ENCODE measurements at regions not wholly inside any gene's neighbourhood (a gene's known extent, or its start where the extent isn't known, plus 50 kb on each side); places are given as distances from the start of the nearest gene placed in this dataset.

DNA sequence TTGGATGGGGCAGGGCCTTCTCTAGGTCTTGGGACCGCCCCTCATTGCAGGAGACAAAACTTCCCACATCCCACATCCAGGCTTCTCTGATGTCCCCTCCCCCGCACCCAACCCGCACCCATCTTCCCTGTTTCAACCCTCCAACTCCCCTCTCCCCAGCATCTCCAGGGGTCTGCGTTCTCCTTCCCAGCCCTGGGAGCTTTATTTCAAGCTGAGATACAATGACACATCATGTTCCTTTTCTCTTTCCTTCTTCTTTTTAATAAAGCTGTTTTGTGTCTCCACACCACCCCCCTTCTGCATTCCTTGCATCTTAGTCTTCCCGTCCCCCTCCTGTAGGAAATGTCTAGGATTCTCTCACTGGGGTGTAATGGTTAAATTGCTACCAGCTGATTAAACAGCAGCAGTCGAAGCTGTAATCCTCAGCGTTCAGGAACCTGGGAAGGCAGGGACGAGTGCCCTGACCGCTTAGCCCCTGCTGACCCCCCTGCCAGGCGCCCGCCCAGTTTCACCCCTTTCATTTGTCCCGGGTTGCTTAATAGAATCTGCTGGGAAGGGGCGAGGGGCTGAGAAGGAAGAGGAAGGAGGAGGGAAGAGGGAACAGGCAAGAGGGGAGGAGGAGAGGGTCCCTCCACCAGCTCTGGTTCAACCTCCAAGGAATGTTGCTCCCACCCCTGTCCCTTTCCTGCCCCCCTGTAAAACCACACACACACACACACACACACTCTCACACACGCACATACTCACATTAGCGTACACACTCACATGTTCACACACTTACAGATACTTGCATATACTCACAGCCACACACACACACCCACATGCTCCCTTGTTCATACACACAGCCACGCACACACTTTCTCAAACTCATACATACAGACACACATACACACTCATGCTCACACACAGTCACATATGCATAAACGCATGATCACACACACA, 104.5 kb upstream of the MED13L start:
- no peak for DNase-seq (ENCODE audit: low read depth in 2 of 2)

DNA sequence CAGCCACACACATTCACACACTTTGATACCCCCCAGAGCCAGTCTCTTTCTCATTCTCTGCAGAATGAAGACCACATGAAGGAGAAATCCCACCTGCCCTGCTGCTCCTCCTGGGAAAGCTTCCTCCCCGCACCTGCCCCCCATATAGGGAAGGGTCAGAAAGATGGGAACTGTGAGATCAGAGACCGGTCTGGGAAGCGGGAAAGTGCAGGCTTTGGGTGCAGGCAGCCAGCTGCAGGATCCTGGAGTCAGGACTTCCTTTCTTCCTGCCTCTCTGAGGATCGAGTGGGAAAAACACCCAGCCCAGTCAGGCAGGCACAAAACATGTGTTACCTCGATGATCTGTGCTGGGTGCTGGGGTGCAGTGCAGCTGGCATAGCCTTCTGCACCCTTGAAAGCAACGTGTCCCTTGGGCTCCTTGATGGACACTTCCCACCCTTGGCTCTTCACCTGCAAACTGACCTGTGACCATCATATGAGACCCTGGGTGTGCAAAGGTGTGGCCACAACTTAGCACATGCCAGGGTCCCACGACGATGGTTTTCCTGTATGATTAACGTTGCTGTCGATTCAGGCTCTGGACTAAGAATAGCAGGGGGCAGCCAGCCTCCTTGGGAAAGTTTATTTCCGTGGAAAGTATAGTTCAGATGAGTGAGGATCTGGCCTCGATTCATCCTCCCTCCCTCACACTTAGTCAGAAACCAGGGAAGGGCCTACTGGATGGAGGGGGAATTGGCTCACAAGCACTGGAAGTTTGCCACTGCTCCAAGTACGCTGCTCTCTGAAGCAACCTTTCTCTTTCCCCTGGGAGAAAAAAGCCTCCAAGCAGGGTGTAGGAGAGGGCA, 105.4 kb upstream of the MED13L start:
- DNase-seq (ENCODE audit: low read depth in 2 of 2): no peak

DNA sequence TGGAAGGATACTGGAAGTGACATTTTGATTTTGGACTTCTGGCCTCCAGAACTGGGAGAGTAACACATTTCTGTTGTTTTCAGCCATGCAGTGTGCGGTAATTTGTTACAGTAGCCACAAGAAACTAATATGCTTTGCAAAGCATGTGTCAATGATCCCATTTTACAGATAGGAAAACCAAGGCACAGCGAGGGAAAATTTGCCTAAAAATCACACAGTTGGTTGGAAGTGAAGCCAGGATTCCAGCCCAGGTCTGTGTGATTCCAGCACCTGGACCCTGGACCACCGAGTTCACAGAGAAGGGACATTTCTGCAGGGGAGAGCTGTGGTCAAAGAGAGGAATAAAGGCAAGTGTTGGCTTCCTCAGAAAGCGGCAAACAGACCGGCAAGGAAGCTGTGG, 106.7 kb upstream of the MED13L start:
- no peak for DNase-seq (ENCODE audit: low read depth in 2 of 2)

GRCh38 chr12:116384691-116385485, 107.4 kb upstream of the MED13L start:
- no peak for DNase-seq (ENCODE audit: low read depth in 2 of 2)

GRCh38 chr12:116385486-116386217, 108.2 kb upstream of the MED13L start:
- no peak for DNase-seq (ENCODE audit: low read depth in 2 of 2)

GRCh38 chr12:116389326-116389725, 111.8 kb upstream of the MED13L start:
- DNase-seq (ENCODE audit: low read depth in 2 of 2): no peak

DNA sequence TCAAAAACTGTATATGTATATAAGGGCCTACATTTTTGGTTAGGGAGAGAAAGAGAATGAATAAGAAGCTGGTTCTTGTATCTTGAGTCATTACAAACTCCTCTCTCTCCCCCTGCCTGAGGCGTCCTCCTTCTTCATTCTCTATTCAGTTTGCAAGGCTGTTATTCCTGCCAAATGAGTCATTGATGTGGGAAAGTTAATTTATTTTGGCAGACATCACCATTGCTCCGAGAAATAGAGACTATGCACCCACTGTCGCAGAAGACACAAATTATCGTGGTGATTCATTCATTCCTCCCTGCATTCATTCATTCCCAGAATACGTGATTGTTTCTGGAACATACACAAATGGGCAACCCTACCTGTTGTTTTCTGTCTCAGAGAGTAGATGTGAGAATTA, 112.5 kb upstream of the MED13L start:
- no peak for DNase-seq (ENCODE audit: low read depth in 2 of 2)

DNA sequence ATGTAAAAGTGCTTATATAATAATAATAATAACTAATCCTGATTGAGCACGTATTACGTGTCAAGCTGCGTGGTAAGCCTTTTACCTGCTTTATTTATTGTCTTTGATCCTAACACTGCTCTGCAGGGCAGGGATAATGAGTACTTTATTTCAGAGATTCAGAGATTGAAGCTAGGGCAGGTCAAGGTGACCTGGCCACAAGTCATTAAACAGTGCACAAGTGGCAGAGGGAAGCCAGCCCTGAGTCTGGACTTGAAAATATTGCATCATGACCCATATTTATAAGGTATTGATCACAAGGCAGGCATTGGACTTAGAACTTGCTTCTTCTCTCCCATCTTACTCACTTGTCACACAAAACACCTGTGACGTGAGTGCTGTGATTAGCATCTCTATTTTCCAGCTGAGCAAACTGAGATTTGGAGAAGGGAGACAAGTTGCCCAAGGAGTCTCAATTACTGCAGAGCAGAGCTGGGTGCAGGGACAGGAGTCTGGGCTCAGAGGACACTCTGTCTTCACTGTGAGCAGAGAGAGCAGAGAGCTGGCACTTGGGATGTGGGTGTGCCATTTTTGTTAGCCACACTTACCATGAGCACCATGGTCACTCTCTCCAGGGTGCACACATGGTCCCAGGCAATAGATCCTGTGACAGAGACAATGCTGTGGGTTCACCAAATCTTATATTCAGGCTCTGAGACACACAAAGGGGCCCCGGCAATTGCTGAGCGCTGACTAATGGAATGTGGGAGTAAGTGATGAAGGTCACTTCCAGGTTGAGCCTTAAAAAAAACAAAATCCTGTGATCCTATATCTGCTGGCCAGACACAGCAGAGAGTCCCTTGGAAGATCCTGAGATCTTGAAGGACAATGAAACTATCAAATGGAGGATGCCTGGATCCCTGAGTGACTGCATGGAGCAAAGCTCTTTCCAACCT, 113.2 kb upstream of the MED13L start:
- DNase-seq (ENCODE audit: low read depth in 2 of 2): no peak

GRCh38 chr12:116391501-116391900, 114.0 kb upstream of the MED13L start:
- DNase-seq (ENCODE audit: low read depth in 2 of 2): no peak

DNA sequence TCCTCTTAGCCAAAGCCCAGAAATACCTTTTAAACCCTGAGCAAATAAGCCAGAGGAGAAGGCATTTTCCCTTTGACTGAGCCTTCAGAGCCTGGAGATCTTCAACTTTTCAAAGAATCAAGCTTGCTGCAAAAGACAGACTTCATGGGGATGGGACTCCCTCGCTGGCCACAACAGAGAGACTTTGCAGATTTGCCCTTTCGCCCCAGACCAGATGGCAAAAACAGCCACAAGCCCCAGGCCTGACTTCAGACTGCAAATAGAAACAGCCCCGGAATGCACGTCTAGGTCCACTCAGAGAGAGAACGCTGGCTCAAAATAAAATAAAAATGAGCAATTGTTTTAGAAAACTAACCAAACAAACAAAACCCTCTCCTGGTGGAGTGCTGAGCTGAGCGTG, 114.6 kb upstream of the MED13L start:
- DNase-seq (ENCODE audit: low read depth in 2 of 2): no peak

DNA sequence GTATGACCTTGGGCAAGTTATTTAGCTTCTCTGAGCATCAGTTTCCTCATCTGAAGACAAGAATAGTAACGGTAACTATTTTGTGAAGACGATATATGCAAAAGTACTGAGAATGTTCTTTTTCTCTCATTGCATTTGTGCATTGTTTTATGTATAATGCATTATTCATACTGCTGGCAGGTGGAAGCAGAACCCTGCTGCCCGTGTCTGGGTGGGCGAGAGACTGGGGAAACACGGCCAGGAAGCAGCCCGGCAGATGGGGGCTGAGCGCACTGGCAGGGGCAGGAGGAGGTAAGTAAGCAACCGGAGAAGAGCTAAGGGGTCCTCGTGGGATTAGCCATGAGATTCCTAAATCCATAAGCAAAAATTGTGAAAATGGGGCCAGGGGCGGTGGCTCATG, 115.8 kb upstream of the MED13L start:
- no peak for DNase-seq (ENCODE audit: low read depth in 2 of 2)

DNA sequence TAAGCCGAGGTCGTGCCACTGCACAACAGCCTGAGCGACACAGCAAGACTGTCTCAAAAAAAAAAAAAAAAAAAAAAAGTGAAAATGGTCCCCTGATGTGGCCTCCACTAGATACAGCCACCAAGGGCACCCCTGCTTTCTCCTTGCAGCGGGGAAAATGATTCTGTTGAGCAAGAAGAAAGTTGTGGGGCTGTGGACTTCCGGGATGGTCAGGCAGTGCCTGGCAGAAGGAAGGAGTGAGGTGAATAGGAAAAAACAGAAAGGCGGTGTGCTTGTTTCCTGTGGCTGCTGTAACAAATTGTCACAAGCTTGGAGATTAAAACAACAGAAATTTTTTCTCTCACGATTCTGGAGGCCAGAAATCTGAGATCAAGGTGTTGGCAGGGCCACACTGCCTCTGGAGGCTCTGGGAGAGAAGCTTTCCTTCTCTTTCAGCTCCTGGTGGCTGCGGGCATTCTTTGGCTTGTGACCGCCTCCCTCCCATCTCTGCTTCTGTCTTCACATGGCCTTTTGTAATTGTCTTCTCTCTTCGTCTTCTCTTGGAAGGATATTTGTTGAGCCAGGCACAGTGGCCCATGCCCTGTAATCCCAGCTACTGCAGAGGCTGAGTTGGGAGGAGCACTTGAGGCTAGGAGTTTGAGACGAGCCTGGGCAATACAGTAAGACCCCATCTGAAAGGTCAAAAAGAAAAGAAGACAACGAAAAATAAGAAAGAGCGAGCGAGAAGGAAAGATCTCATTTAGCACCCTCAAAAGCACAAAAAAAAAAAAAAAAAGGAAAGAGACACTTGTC, 116.6 kb upstream of the MED13L start:
- DNase-seq (ENCODE audit: low read depth in 2 of 2): no peak

GRCh38 chr12:116395396-116395795, 117.9 kb upstream of the MED13L start:
- no peak for DNase-seq (ENCODE audit: low read depth in 2 of 2)

DNA sequence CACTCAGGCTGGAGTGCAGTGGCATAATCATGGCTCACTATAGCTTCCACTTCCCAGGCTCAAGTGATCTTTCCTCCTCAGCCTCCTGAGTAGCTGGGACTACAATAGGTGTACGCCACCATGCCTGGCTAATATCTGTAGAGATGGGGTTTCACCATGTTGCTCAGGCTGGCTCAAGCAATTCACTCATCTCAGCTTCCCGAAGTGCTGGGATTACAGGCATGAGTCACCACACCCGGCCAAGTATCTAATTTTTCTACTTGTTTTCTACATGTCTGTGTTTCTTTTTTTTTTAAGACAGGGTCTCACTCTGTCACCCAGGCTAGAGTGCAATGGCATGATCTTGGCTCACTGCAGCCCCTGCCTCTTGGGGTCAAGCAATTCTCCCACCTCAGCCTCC, 119.7 kb upstream of the MED13L start:
- DNase-seq (ENCODE audit: low read depth in 2 of 2): no peak

DNA sequence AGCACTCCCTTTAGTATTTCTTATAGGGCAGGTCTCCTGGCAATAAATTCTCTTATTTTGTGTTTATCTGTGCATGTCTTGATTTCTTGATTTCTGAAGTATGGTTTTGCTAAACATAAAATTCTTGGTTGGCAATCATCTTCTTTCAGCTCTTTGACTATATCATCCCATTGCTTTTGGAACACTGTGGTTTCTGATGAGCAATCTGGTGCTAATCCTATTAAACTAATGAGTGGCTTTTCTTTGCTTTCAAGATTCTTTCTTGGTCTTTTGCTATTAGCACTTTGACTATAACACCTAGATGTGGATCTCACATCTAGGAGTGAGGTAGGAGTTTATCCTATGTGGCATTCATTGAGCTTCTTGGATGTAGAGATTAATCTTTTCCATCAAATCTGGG, 120.7 kb upstream of the MED13L start:
- no peak for DNase-seq (ENCODE audit: low read depth in 2 of 2)

- no peak for DNase-seq (ENCODE audit: low read depth in 2 of 2)
Observed at GRCh38 chr12:116399055-116399454, 121.6 kb upstream of the MED13L start.

GRCh38 chr12:116400636-116401372, 123.3 kb upstream of the MED13L start:
- DNase-seq (ENCODE audit: low read depth in 2 of 2): no peak

- DNase-seq (ENCODE audit: low read depth in 2 of 2): no peak
Observed at GRCh38 chr12:116401565-116401964, 124.1 kb upstream of the MED13L start.

Measured in stimulated activated CD8-positive, alpha-beta memory T cell treated with anti-CD3 and anti-CD28 coated beads, Interleukin-15, amount 100 ng/mL, for 48 hours (primary cell).